Type B pancreatic cell (in vitro differentiated cells): ENCODE measurements at regions not wholly inside any gene's neighbourhood (a gene's known extent, or its start where the extent isn't known, plus 50 kb on each side); places are given as distances from the start of the nearest gene placed in this dataset.
A peak's percentile ranks its signal among the peaks of the same experiment; 100 is the strongest.

ENCODE experiments used
- DNase-seq: peaks from one replicate; pipeline ENCODE4 v3.0.0; 2021; ENCODE audit warnings: mixed read lengths; ENCODE audit not compliant: unreplicated experiment; ENCODE audit errors: extremely low spot score
- H3K27ac Mint-ChIP-seq: 2 replicates; pipeline ENCODE4 v1.8.0; 2021; ENCODE audit warnings: mild to moderate bottlenecking, mixed read lengths
- H3K27me3 Mint-ChIP-seq: 2 replicates; pipeline ENCODE4 v1.8.0; 2021; ENCODE audit warnings: mixed read lengths
- H3K36me3 Mint-ChIP-seq: 2 replicates; pipeline ENCODE4 v1.8.0; 2021; ENCODE audit warnings: mixed read lengths
- H3K4me1 Mint-ChIP-seq: one replicate; pipeline ENCODE4 v1.8.0; 2021; ENCODE audit warnings: mixed read lengths; ENCODE audit not compliant: unreplicated experiment
- H3K4me3 Mint-ChIP-seq: 2 replicates; pipeline ENCODE4 v1.8.0; 2021; ENCODE audit warnings: mild to moderate bottlenecking, mixed read lengths
- H3K9me3 Mint-ChIP-seq: 2 replicates; pipeline ENCODE4 v1.8.0; 2021; ENCODE audit warnings: mixed read lengths
- TF ChIP-seq, protein P1 (sequence below): fragments of 200-600 bp; sonication (generic); conservative IDR thresholded peaks from 2 replicates; pipeline ENCODE4 v1.5.0; 2021; ENCODE audit warnings: antibody characterized with exemption, mild to moderate bottlenecking

DNA sequence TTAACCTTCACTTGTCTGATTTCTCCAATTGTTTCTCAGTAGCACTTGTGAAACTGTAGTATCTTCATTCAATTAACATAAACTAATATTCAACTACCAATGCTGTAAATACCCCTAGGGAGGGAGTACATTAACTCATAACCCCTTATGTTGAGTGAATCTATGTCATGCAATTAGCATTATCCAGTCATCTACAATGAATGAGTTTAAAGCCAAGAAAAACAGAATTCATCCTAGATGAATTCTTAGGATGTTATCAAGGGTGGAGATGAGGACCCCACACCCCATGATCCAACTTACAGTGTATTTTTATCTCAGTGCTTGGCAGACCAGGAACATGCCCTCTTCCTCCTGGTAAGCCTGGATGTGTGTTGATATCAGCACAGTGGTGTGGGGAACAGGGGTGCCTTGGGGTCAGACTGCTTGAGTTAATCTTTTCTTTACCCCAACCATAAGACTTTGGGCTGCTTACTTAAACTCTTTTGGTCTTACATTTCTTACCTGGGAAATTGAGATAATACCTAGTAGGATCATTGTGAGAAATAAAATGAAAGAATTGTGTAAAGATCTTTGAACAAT lies 62.1 kb upstream of the SCOC start:
- Mint-ChIP-seq H3K27ac (no peak overlapping the region), H3K36me3 (no peaks in the 10 kb centered on the region), H3K4me3 (no peak overlapping the region), H3K4me1 (peaks cover 4% of the 10 kb centered on the region), H3K9me3 (no peaks in the 10 kb centered on the region), H3K27me3 (no peaks in the 10 kb centered on the region)
- no peak for DNase-seq
- TF ChIP-seq, protein P1, sequence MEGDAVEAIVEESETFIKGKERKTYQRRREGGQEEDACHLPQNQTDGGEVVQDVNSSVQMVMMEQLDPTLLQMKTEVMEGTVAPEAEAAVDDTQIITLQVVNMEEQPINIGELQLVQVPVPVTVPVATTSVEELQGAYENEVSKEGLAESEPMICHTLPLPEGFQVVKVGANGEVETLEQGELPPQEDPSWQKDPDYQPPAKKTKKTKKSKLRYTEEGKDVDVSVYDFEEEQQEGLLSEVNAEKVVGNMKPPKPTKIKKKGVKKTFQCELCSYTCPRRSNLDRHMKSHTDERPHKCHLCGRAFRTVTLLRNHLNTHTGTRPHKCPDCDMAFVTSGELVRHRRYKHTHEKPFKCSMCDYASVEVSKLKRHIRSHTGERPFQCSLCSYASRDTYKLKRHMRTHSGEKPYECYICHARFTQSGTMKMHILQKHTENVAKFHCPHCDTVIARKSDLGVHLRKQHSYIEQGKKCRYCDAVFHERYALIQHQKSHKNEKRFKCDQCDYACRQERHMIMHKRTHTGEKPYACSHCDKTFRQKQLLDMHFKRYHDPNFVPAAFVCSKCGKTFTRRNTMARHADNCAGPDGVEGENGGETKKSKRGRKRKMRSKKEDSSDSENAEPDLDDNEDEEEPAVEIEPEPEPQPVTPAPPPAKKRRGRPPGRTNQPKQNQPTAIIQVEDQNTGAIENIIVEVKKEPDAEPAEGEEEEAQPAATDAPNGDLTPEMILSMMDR, result no peak

- Mint-ChIP-seq H3K27ac (no peak overlapping the region), H3K4me1 (peaks cover 4% of the 10 kb centered on the region), H3K4me3 (no peak overlapping the region), H3K27me3 (no peaks in the 10 kb centered on the region), H3K36me3 (no peaks in the 10 kb centered on the region), H3K9me3 (no peaks in the 10 kb centered on the region)
- no peak for DNase-seq
- TF ChIP-seq, protein P1, result no peak
Measured at GRCh38 chr4:140309124-140309870, 64.1 kb upstream of the SCOC start.

- Mint-ChIP-seq H3K9me3 (no peaks in the 10 kb centered on the region), H3K4me1 (peaks cover 4% of the 10 kb centered on the region), H3K36me3 (no peaks in the 10 kb centered on the region), H3K27ac (no peak overlapping the region), H3K27me3 (no peaks in the 10 kb centered on the region), H3K4me3 (no peak overlapping the region)
- TF ChIP-seq, protein P1, result no peak
- DNase-seq, result no peak
Measured at GRCh38 chr4:140308366-140309123, 64.9 kb upstream of the SCOC start.

DNA sequence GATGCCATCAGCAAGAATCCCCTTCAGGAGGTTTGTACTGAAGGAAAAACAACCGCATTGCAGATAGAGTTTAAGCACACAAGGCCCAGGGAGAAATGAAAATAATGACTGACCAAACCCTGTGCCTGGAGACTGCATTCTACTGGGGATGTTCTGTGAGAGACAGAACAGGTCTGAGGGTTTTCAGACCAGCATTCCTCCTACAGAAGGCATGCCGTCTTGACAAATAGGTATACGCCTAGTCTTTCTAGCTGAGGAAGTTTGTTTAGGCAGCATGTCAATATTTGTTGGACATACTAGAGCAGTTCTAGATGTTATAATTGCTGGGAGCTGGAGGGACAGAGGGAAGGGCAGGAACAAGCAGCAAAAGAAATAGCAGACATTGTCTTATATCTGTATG lies 68.4 kb upstream of the SCOC start:
- no peaks in the 10 kb centered on the region for H3K9me3 Mint-ChIP-seq
- no peak overlapping the region for H3K4me3 Mint-ChIP-seq
- H3K36me3 Mint-ChIP-seq, result no peaks in the 10 kb centered on the region
- H3K27me3 Mint-ChIP-seq, result no peaks in the 10 kb centered on the region
- TF ChIP-seq, protein P1, result no peak
- H3K27ac Mint-ChIP-seq, result peak overlapping the region; percentile 4
- H3K4me1 Mint-ChIP-seq, result no peaks in the 10 kb centered on the region
- DNase-seq, result no peak

GRCh38 chr4:140304346-140304745 lies 69.1 kb upstream of the SCOC start:
- Mint-ChIP-seq H3K27me3 (no peaks in the 10 kb centered on the region), H3K4me3 (no peak overlapping the region), H3K36me3 (no peaks in the 10 kb centered on the region), H3K27ac (no peak overlapping the region), H3K4me1 (no peaks in the 10 kb centered on the region), H3K9me3 (no peaks in the 10 kb centered on the region)
- TF ChIP-seq, protein P1, result no peak
- DNase-seq, result no peak
